KMS-11 (cell line): ENCODE measurements at regions not wholly inside any gene's neighbourhood (a gene's known extent, or its start where the extent isn't known, plus 50 kb on each side); places are given as distances from the start of the nearest gene placed in this dataset.

Source experiments
- H2AFZ ChIP-seq: fragments of 200-600 bp; sonication (generic); 2 replicates; pipeline ENCODE4 v1.6.1; 2016; ENCODE audit warnings: antibody characterized with exemption, mixed run types, low read depth
- H3K27ac ChIP-seq: fragments of 200-600 bp; sonication (generic); 2 replicates; pipeline ENCODE4 v1.6.1; 2016; ENCODE audit warnings: mild to moderate bottlenecking, mixed run types
- H3K27me3 ChIP-seq: fragments of 200-600 bp; sonication (generic); 2 replicates; pipeline ENCODE4 v1.6.1; 2017; ENCODE audit warnings: mild to moderate bottlenecking, low read depth, mixed run types, moderate library complexity; ENCODE audit not compliant: insufficient read depth
- H3K36me3 ChIP-seq: fragments of 200-600 bp; sonication (generic); 2 replicates; pipeline ENCODE4 v1.6.1; 2017; ENCODE audit warnings: mild to moderate bottlenecking, mixed run types; ENCODE audit not compliant: insufficient read depth
- H3K4me1 ChIP-seq: fragments of 200-600 bp; sonication (generic); 2 replicates; pipeline ENCODE4 v1.6.1; 2016; ENCODE audit warnings: mild to moderate bottlenecking, low read depth, mixed run types; ENCODE audit not compliant: poor library complexity, severe bottlenecking
- H3K4me2 ChIP-seq: fragments of 200-600 bp; sonication (generic); 2 replicates; pipeline ENCODE4 v1.7.0; 2016; ENCODE audit warnings: mild to moderate bottlenecking, mixed run types
- H3K4me3 ChIP-seq: fragments of 200-600 bp; sonication (generic); IDR thresholded peaks from 2 replicates; pipeline ENCODE4 v1.6.1; 2017; ENCODE audit warnings: low read depth, low read length, mixed read lengths; ENCODE audit not compliant: insufficient read depth
- H3K79me2 ChIP-seq: fragments of 200-600 bp; sonication (generic); 2 replicates; pipeline ENCODE4 v1.6.1; 2016; ENCODE audit warnings: low read depth, mixed run types; ENCODE audit not compliant: insufficient read depth
- H3K9ac ChIP-seq: fragments of 200-600 bp; sonication (generic); 2 replicates; pipeline ENCODE4 v1.6.1; 2016; ENCODE audit warnings: mild to moderate bottlenecking, mixed run types
- H4K20me1 ChIP-seq: fragments of 200-600 bp; sonication (generic); 2 replicates; pipeline ENCODE4 v1.6.1; 2016; ENCODE audit warnings: mild to moderate bottlenecking, mixed run types; ENCODE audit not compliant: insufficient read depth
- CTCF ChIP-seq: fragments of 200-600 bp; sonication (generic); conservative IDR thresholded peaks from 2 replicates; pipeline ENCODE4 v1.6.1; 2017; ENCODE audit warnings: low read depth, mild to moderate bottlenecking, antibody characterized with exemption, low read length, moderate library complexity, mixed read lengths

- H4K20me1 ChIP-seq: no peaks in the 10 kb centered on the region
- no peak overlapping the region for H3K27ac ChIP-seq
- TF ChIP-seq CTCF: no peak
- no peak overlapping the region for H3K4me2 ChIP-seq
- no peak overlapping the region for H2AFZ ChIP-seq
- no peak overlapping the region for H3K9ac ChIP-seq
- H3K36me3 ChIP-seq: no peaks in the 10 kb centered on the region
- no peaks in the 10 kb centered on the region for H3K27me3 ChIP-seq
- H3K79me2 ChIP-seq: no peaks in the 10 kb centered on the region
- H3K4me3 ChIP-seq: no peak overlapping the region
- H3K4me1 ChIP-seq: peaks cover 10% of the 10 kb centered on the region
Measured at GRCh38 chr18:61982475-61982874, 89.7 kb upstream of the RNF152 start.

- no peak overlapping the region for H3K4me3 ChIP-seq
- no peaks in the 10 kb centered on the region for H4K20me1 ChIP-seq
- peak overlapping the region; percentile 11; the same call in 1 of the 2 replicates for H3K4me2 ChIP-seq
- no peak for TF ChIP-seq CTCF
- H3K27ac ChIP-seq: no peak overlapping the region
- no peaks in the 10 kb centered on the region for H3K36me3 ChIP-seq
- H3K27me3 ChIP-seq: no peaks in the 10 kb centered on the region
- H3K4me1 ChIP-seq: peaks cover 15% of the 10 kb centered on the region
- H2AFZ ChIP-seq: peak overlapping the region; percentile 16; the same call in 1 of the 2 replicates
- H3K79me2 ChIP-seq: no peaks in the 10 kb centered on the region
- H3K9ac ChIP-seq: no peak overlapping the region
Measured at GRCh38 chr18:61980355-61980754, 87.5 kb upstream of the RNF152 start.

- H2AFZ ChIP-seq: no peak overlapping the region
- no peaks in the 10 kb centered on the region for H3K27me3 ChIP-seq
- no peaks in the 10 kb centered on the region for H4K20me1 ChIP-seq
- TF ChIP-seq CTCF: no peak
- H3K4me2 ChIP-seq: no peak overlapping the region
- no peak overlapping the region for H3K4me3 ChIP-seq
- no peak overlapping the region for H3K27ac ChIP-seq
- H3K4me1 ChIP-seq: peaks cover 20% of the 10 kb centered on the region
- H3K79me2 ChIP-seq: no peaks in the 10 kb centered on the region
- H3K36me3 ChIP-seq: no peaks in the 10 kb centered on the region
- H3K9ac ChIP-seq: no peak overlapping the region
Measured at GRCh38 chr18:61975526-61976326, 82.9 kb upstream of the RNF152 start.

- Histone ChIP-seq H3K27me3 (no peaks in the 10 kb centered on the region), H3K4me3 (no peak overlapping the region), H3K27ac (no peak overlapping the region), H3K4me2 (no peak overlapping the region), H2AFZ (no peak overlapping the region), H3K4me1 (peaks cover 11% of the 10 kb centered on the region), H3K36me3 (no peaks in the 10 kb centered on the region), H4K20me1 (no peaks in the 10 kb centered on the region), H3K9ac (no peak overlapping the region), H3K79me2 (no peaks in the 10 kb centered on the region)
- TF ChIP-seq CTCF: no peak
Measured at GRCh38 chr18:61973273-61974115, 80.7 kb upstream of the RNF152 start.
